HepG2 (cell line): ENCODE measurements at regions not wholly inside any gene's neighbourhood (a gene's known extent, or its start where the extent isn't known, plus 50 kb on each side); places are given as distances from the start of the nearest gene placed in this dataset.

ENCODE experiments used
- ARID4A ChIP-seq: sonication (generic); formaldehyde crosslinking; IDR thresholded peaks from 2 replicates; pipeline ENCODE4 v1.5.0; 2020; ENCODE audit warnings: mild to moderate bottlenecking, missing genetic modification reagents, borderline replicate concordance
- CCDC6 ChIP-seq: sonication (generic); formaldehyde crosslinking; IDR thresholded peaks from 2 replicates; pipeline ENCODE4 v1.8.1; 2022; ENCODE audit warnings: mild to moderate bottlenecking, missing genetic modification reagents, moderate library complexity
- ELF3 ChIP-seq: IDR thresholded peaks from 2 replicates; pipeline ENCODE4 v1.6.1; 2016; ENCODE audit warnings: missing genetic modification reagents, missing compliant biosample characterization
- ETV6 ChIP-seq: sonication (generic); formaldehyde crosslinking; conservative IDR thresholded peaks from 2 replicates; pipeline ENCODE4 v1.4.0; 2020; ENCODE audit warnings: missing genetic modification reagents
- HDAC2 ChIP-seq: sonication (generic); formaldehyde crosslinking; IDR thresholded peaks from 2 replicates; pipeline ENCODE4 v1.4.0; 2020; ENCODE audit warnings: missing genetic modification reagents
- HMGA1 ChIP-seq: sonication (generic); formaldehyde crosslinking; conservative IDR thresholded peaks from 2 replicates; pipeline ENCODE4 v1.4.0; 2020; ENCODE audit warnings: missing genetic modification reagents
- SMYD3 ChIP-seq: sonication (generic); formaldehyde crosslinking; IDR thresholded peaks from 2 replicates; pipeline ENCODE4 v1.8.1; 2023; ENCODE audit warnings: mild to moderate bottlenecking, missing genetic modification reagents
- TCF7L2 ChIP-seq: IDR thresholded peaks from 2 replicates; pipeline ENCODE4 v1.6.1; 2011; ENCODE audit warnings: mild to moderate bottlenecking, low read depth, low read length, moderate library complexity
- ZBTB7A ChIP-seq: sonication (generic); formaldehyde crosslinking; IDR thresholded peaks from 2 replicates; pipeline ENCODE4 v1.8.0; 2022; ENCODE audit warnings: mild to moderate bottlenecking, missing genetic modification reagents
- ZNF354B ChIP-seq: sonication (generic); formaldehyde crosslinking; IDR thresholded peaks from 2 replicates; pipeline ENCODE4 v1.8.0; 2022; ENCODE audit warnings: mild to moderate bottlenecking, missing genetic modification reagents
- ZNF639 ChIP-seq: conservative IDR thresholded peaks from 2 replicates; pipeline ENCODE4 v1.6.1; 2018; ENCODE audit warnings: missing genetic modification reagents

GRCh38 chr11:90555477-90555876 is 332.6 kb upstream of the CHORDC1 start (continued):
- TF ChIP-seq ARID4A (CRISPR knock-in tag) (no peak), ZNF354B (no peak), TCF7L2 (no peak), ZNF639 (CRISPR knock-in tag) (no peak), HDAC2 (no peak), CCDC6 (no peak), ZBTB7A (CRISPR knock-in tag) (no peak), ETV6 (CRISPR knock-in tag) (no peak), ELF3 (CRISPR knock-in tag) (no peak), SMYD3 (no peak), HMGA1 (CRISPR knock-in tag) (no peak)
